Hepatocyte (in vitro differentiated cells): ENCODE measurements at regions not wholly inside any gene's neighbourhood (a gene's known extent, or its start where the extent isn't known, plus 50 kb on each side); places are given as distances from the start of the nearest gene placed in this dataset.

Experiments used
- EZH2 ChIP-seq: fragments of 200-600 bp; sonication (generic); IDR thresholded peaks from 2 replicates; pipeline ENCODE4 v1.6.1; 2016; ENCODE audit warnings: antibody characterized with exemption, mild to moderate bottlenecking, borderline replicate concordance
- EZH2phosphoT487 ChIP-seq: fragments of 200-600 bp; sonication (generic); IDR thresholded peaks from one replicate; pipeline ENCODE4 v1.6.1; 2018; ENCODE audit warnings: antibody characterized with exemption, mild to moderate bottlenecking, low read depth, moderate library complexity; ENCODE audit not compliant: unreplicated experiment, severe bottlenecking
- TF ChIP-seq, protein P1 (sequence below): fragments of 200-600 bp; sonication (generic); IDR thresholded peaks from 2 replicates; pipeline ENCODE4 v1.5.1; 2016; ENCODE audit warnings: antibody characterized with exemption, mild to moderate bottlenecking; ENCODE audit not compliant: poor library complexity

DNA sequence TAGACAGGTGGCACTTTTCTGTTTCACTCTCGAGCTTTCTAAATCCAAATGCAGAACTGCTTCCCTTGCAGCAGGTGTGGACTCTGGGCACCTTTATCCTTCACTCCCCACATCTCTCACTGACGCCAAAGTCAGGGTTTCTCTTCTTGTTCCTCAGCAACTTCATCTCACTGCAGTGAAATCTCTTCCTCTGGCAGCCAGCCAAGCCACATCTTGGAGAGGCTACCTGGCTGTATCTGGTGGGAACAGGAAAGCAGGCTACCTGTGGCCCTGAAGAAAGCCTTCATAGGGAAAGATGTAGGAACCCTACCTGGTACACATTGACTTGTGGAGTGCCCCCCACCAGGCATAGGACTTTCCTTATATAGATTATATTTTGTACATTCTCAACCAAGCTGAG is 159.1 kb downstream of the UTP18 start:
- TF ChIP-seq, protein P1, sequence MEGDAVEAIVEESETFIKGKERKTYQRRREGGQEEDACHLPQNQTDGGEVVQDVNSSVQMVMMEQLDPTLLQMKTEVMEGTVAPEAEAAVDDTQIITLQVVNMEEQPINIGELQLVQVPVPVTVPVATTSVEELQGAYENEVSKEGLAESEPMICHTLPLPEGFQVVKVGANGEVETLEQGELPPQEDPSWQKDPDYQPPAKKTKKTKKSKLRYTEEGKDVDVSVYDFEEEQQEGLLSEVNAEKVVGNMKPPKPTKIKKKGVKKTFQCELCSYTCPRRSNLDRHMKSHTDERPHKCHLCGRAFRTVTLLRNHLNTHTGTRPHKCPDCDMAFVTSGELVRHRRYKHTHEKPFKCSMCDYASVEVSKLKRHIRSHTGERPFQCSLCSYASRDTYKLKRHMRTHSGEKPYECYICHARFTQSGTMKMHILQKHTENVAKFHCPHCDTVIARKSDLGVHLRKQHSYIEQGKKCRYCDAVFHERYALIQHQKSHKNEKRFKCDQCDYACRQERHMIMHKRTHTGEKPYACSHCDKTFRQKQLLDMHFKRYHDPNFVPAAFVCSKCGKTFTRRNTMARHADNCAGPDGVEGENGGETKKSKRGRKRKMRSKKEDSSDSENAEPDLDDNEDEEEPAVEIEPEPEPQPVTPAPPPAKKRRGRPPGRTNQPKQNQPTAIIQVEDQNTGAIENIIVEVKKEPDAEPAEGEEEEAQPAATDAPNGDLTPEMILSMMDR, result no peak
- TF ChIP-seq EZH2 (no peak), EZH2phosphoT487 (no peak)
